ENCODE measurements at regions not wholly inside any gene's neighbourhood (a gene's known extent, or its start where the extent isn't known, plus 50 kb on each side); places are given as distances from the start of the nearest gene placed in this dataset.

GRCh38 chr3:159229116-159229680 is 427.3 kb downstream of the MFSD1 start:
- Histone ChIP-seq H3K9ac (ENCODE audit: low read length) (no peak overlapping the region), H3K4me2 (ENCODE audit: low read length) (no peak overlapping the region), H2AFZ (ENCODE audit: low read depth, low read length) (no peak overlapping the region), H3F3A (ENCODE audit: insufficient read depth, low read length, poor library complexity, severe bottlenecking) (no peaks in the 10 kb centered on the region), H3K4me3 (ENCODE audit: low read length) (no peak overlapping the region), H4K20me1 (ENCODE audit: insufficient read depth) (no peaks in the 10 kb centered on the region), H3K9me3 (ENCODE audit: low read length) (no peaks in the 10 kb centered on the region), H3K79me2 (replicated peaks; ENCODE audit: insufficient read depth, low read length) (no peaks in the 10 kb centered on the region), H3K27me3 (ENCODE audit: insufficient read depth, low read depth, low read length) (no peaks in the 10 kb centered on the region), H3K9me2 (ENCODE audit: insufficient read depth, low read length) (no peaks in the 10 kb centered on the region), H3K36me3 (ENCODE audit: insufficient read depth, low read length) (no peaks in the 10 kb centered on the region), H3K27ac (ENCODE audit: low read length) (no peak overlapping the region)
- TF ChIP-seq TAF1 (IDR thresholded peaks at IDR 0.05; ENCODE audit: low read depth): no peak
- no peak for TF ChIP-seq CTCF (IDR thresholded peaks at IDR 0.05; ENCODE audit: poor library complexity, severe bottlenecking)
- TF ChIP-seq POLR2AphosphoS5 (IDR thresholded peaks at IDR 0.05): no peak
- TF ChIP-seq EZH2 (IDR thresholded peaks at IDR 0.05; ENCODE audit: borderline replicate concordance, insufficient read depth, low read length, poor library complexity, severe bottlenecking): no peak
- no peak for TF ChIP-seq RAD21 (conservative IDR thresholded peaks at IDR 0.05)
- TF ChIP-seq, protein P1, sequence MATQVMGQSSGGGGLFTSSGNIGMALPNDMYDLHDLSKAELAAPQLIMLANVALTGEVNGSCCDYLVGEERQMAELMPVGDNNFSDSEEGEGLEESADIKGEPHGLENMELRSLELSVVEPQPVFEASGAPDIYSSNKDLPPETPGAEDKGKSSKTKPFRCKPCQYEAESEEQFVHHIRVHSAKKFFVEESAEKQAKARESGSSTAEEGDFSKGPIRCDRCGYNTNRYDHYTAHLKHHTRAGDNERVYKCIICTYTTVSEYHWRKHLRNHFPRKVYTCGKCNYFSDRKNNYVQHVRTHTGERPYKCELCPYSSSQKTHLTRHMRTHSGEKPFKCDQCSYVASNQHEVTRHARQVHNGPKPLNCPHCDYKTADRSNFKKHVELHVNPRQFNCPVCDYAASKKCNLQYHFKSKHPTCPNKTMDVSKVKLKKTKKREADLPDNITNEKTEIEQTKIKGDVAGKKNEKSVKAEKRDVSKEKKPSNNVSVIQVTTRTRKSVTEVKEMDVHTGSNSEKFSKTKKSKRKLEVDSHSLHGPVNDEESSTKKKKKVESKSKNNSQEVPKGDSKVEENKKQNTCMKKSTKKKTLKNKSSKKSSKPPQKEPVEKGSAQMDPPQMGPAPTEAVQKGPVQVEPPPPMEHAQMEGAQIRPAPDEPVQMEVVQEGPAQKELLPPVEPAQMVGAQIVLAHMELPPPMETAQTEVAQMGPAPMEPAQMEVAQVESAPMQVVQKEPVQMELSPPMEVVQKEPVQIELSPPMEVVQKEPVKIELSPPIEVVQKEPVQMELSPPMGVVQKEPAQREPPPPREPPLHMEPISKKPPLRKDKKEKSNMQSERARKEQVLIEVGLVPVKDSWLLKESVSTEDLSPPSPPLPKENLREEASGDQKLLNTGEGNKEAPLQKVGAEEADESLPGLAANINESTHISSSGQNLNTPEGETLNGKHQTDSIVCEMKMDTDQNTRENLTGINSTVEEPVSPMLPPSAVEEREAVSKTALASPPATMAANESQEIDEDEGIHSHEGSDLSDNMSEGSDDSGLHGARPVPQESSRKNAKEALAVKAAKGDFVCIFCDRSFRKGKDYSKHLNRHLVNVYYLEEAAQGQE (IDR thresholded peaks at IDR 0.05; ENCODE audit: borderline replicate concordance): no peak
- TF ChIP-seq SMC3 (conservative IDR thresholded peaks at IDR 0.05; ENCODE audit: poor library complexity): no peak
- no peak for TF ChIP-seq EP300 (conservative IDR thresholded peaks at IDR 0.05; ENCODE audit: poor library complexity, severe bottlenecking)

- H3K4me3 ChIP-seq (ENCODE audit: low read length): no peak overlapping the region
- peaks cover 3% of the 10 kb centered on the region for H3F3A ChIP-seq (ENCODE audit: insufficient read depth, low read length, poor library complexity, severe bottlenecking)
- H3K9ac ChIP-seq (ENCODE audit: low read length): no peak overlapping the region
- TF ChIP-seq, protein P1 (IDR thresholded peaks at IDR 0.05; ENCODE audit: borderline replicate concordance): no peak
- TF ChIP-seq CTCF (IDR thresholded peaks at IDR 0.05; ENCODE audit: poor library complexity, severe bottlenecking) (no peak), POLR2AphosphoS5 (IDR thresholded peaks at IDR 0.05) (no peak)
- no peaks in the 10 kb centered on the region for H3K36me3 ChIP-seq (ENCODE audit: insufficient read depth, low read length)
- no peak overlapping the region for H3K4me2 ChIP-seq (ENCODE audit: low read length)
- H4K20me1 ChIP-seq (ENCODE audit: insufficient read depth): no peaks in the 10 kb centered on the region
- no peaks in the 10 kb centered on the region for H3K9me2 ChIP-seq (ENCODE audit: insufficient read depth, low read length)
- H3K79me2 ChIP-seq (replicated peaks; ENCODE audit: insufficient read depth, low read length): no peaks in the 10 kb centered on the region
- H3K27me3 ChIP-seq (ENCODE audit: insufficient read depth, low read depth, low read length): no peaks in the 10 kb centered on the region
- H3K9me3 ChIP-seq (ENCODE audit: low read length): no peaks in the 10 kb centered on the region
- no peak overlapping the region for H2AFZ ChIP-seq (ENCODE audit: low read depth, low read length)
- H3K27ac ChIP-seq (ENCODE audit: low read length): no peak overlapping the region
These were observed 431.1 kb downstream of the MFSD1 start for GRCh38 chr3:159232966-159233365.

Data from neural cell (in vitro differentiated cells).